HL-60 (cell line): ENCODE measurements at regions not wholly inside any gene's neighbourhood (a gene's known extent, or its start where the extent isn't known, plus 50 kb on each side); places are given as distances from the start of the nearest gene placed in this dataset.

Experiments used
- GABPA ChIP-seq: IDR thresholded peaks from 2 replicates; pipeline ENCODE4 v1.6.1; 2012; ENCODE audit warnings: low read depth
- POLR2AphosphoS5 ChIP-seq: IDR thresholded peaks from 2 replicates; pipeline ENCODE4 v1.6.1; 2012; ENCODE audit warnings: low read depth
- TF ChIP-seq, protein P1 (sequence below): IDR thresholded peaks from one replicate; pipeline ENCODE4 v1.5.1; 2011; ENCODE audit warnings: low read length, control low read depth, inconsistent platforms; ENCODE audit not compliant: insufficient read depth
- TF ChIP-seq, protein P2 (sequence below): IDR thresholded peaks from 2 replicates; pipeline ENCODE4 v1.6.1; 2012; ENCODE audit warnings: low read depth; ENCODE audit not compliant: insufficient replicate concordance

DNA sequence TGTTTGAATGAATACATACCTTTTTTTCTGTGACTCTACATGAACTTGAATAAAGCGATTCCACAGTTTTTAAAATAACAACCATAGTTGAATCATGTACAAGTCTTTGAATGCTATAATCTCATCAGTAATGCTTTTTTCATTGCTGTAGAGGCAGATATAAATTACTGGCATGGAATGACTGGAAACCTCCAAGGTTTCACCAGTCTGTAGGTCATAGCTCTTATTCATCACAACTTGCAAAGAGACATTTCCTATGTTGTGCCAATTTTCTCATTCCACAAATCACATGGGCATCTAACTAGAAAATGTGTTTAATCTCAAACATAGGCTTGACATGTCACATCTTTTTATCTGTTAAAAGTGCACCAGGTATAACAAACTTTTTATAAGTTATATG lies 407.1 kb upstream of the KCNMB2 start:
- TF ChIP-seq POLR2AphosphoS5 (no peak), GABPA (no peak)
- TF ChIP-seq, protein P1, sequence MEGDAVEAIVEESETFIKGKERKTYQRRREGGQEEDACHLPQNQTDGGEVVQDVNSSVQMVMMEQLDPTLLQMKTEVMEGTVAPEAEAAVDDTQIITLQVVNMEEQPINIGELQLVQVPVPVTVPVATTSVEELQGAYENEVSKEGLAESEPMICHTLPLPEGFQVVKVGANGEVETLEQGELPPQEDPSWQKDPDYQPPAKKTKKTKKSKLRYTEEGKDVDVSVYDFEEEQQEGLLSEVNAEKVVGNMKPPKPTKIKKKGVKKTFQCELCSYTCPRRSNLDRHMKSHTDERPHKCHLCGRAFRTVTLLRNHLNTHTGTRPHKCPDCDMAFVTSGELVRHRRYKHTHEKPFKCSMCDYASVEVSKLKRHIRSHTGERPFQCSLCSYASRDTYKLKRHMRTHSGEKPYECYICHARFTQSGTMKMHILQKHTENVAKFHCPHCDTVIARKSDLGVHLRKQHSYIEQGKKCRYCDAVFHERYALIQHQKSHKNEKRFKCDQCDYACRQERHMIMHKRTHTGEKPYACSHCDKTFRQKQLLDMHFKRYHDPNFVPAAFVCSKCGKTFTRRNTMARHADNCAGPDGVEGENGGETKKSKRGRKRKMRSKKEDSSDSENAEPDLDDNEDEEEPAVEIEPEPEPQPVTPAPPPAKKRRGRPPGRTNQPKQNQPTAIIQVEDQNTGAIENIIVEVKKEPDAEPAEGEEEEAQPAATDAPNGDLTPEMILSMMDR: no peak
- TF ChIP-seq, protein P2, sequence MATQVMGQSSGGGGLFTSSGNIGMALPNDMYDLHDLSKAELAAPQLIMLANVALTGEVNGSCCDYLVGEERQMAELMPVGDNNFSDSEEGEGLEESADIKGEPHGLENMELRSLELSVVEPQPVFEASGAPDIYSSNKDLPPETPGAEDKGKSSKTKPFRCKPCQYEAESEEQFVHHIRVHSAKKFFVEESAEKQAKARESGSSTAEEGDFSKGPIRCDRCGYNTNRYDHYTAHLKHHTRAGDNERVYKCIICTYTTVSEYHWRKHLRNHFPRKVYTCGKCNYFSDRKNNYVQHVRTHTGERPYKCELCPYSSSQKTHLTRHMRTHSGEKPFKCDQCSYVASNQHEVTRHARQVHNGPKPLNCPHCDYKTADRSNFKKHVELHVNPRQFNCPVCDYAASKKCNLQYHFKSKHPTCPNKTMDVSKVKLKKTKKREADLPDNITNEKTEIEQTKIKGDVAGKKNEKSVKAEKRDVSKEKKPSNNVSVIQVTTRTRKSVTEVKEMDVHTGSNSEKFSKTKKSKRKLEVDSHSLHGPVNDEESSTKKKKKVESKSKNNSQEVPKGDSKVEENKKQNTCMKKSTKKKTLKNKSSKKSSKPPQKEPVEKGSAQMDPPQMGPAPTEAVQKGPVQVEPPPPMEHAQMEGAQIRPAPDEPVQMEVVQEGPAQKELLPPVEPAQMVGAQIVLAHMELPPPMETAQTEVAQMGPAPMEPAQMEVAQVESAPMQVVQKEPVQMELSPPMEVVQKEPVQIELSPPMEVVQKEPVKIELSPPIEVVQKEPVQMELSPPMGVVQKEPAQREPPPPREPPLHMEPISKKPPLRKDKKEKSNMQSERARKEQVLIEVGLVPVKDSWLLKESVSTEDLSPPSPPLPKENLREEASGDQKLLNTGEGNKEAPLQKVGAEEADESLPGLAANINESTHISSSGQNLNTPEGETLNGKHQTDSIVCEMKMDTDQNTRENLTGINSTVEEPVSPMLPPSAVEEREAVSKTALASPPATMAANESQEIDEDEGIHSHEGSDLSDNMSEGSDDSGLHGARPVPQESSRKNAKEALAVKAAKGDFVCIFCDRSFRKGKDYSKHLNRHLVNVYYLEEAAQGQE: no peak
